ENCODE measurements at regions not wholly inside any gene's neighbourhood (a gene's known extent, or its start where the extent isn't known, plus 50 kb on each side); places are given as distances from the start of the nearest gene placed in this dataset.
A peak's percentile ranks its signal among the peaks of the same experiment; 100 is the strongest.

GRCh38 chr10:8600192-8600591, 545.7 kb downstream of the GATA3 start:
- 0 out of 3 replicates have a peak overlapping the region, but pooled peaks have one; percentile 12 for H3K4me2 ChIP-seq
- CTCF ChIA-PET, result no interaction called here
- peaks cover 9% of the 10 kb centered on the region; the same call in 1 of the 3 replicates for H3K9me3 ChIP-seq
- no peak overlapping the region for H3K4me3 ChIP-seq
- no peak overlapping the region for H3K27ac ChIP-seq
- no peak for ATAC-seq
- FAIRE-seq, result no peak
- peaks cover 12% of the 10 kb centered on the region; the same call in 1 of the 3 replicates for H3K4me1 ChIP-seq
- DNase-seq (ENCODE audit: low read depth in 1 of 2, low spot score in 1 of 2), result peak in 1 of 2 experiments; percentile 10
- 14% methylated on average over 3 of the region's 3 CpGs for WGBS (ENCODE audit: missing lambda C conversion rate)
- no peak for TF ChIP-seq POLR2AphosphoS2 (conservative IDR thresholded peaks at IDR 0.05; ENCODE audit: low read length)
- TF ChIP-seq FOSB (CRISPR knock-in tag; IDR thresholded peaks at IDR 0.05), result no peak
- peak; percentile 14; the same call in 1 of the 2 replicates for TF ChIP-seq JUNB (IDR thresholded peaks at IDR 0.05)
- POLR2A ChIA-PET, result no interaction called here

GRCh38 chr10:8602821-8603220, 548.3 kb downstream of the GATA3 start:
- ChIA-PET CTCF (no interaction called here), POLR2A (no interaction called here)
- TF ChIP-seq KDM5A (IDR thresholded peaks at IDR 0.05) (no peak), RCOR1 (IDR thresholded peaks at IDR 0.05; ENCODE audit: low read depth, low read length) (no peak), BCL3 (IDR thresholded peaks at IDR 0.05) (no peak), FOSL2 (IDR thresholded peaks at IDR 0.05) (no peak), FOSL2 (CRISPR knock-in tag; IDR thresholded peaks at IDR 0.05) (no peak), ZNF302 (CRISPR knock-in tag; IDR thresholded peaks at IDR 0.05) (no peak), CHD2 (IDR thresholded peaks at IDR 0.05; ENCODE audit: low read length, partially characterized antibody) (no peak), HOXB5 (CRISPR knock-in tag; IDR thresholded peaks at IDR 0.05) (no peak), EP300 (IDR thresholded peaks at IDR 0.05) (no peak), CEBPB (IDR thresholded peaks at IDR 0.05) (no peak), E2F6 (IDR thresholded peaks at IDR 0.05; ENCODE audit: borderline replicate concordance, low read depth) (no peak), RFX5 (IDR thresholded peaks at IDR 0.05) (no peak), MYC (IDR thresholded peaks at IDR 0.05; ENCODE audit: borderline replicate concordance, low read length) (no peak), FOSB (CRISPR knock-in tag; IDR thresholded peaks at IDR 0.05) (no peak), HES2 (IDR thresholded peaks at IDR 0.05) (no peak), NPAS2 (CRISPR knock-in tag; IDR thresholded peaks at IDR 0.05; ENCODE audit: borderline replicate concordance) (no peak), JUNB (IDR thresholded peaks at IDR 0.05) (no peak), TP53 (CRISPR knock-in tag; IDR thresholded peaks at IDR 0.05) (no peak), ELK1 (IDR thresholded peaks at IDR 0.05; ENCODE audit: low read depth, low read length) (no peak), MAZ (IDR thresholded peaks at IDR 0.05; ENCODE audit: borderline replicate concordance, low read depth, low read length) (no peak)
- DNase-seq (ENCODE audit: low read depth in 1 of 2, low spot score in 1 of 2), result no peak
- Histone ChIP-seq H3K4me3 (no peak overlapping the region), H3K4me1 (0 out of 3 replicates have a peak, but pooled peaks cover 6% of the 10 kb centered on the region), H3K9me3 (peaks cover 22% of the 10 kb centered on the region; the same call in 2 of the 3 replicates), H3K4me2 (no peak overlapping the region), H3K27ac (no peak overlapping the region)
- no peak for ATAC-seq
- FAIRE-seq, result no peak
- WGBS (ENCODE audit: missing lambda C conversion rate), result 69% methylated on average over 1 of the region's 1 CpG

GRCh38 chr10:8614054-8614565, 559.6 kb downstream of the GATA3 start:
- Histone ChIP-seq H3K4me2 (no peak overlapping the region), H3K27ac (no peak overlapping the region), H3K4me3 (no peak overlapping the region), H3K9me3 (no peaks in the 10 kb centered on the region), H3K4me1 (peaks cover 34% of the 10 kb centered on the region)
- no peak for TF ChIP-seq HEYL (CRISPR knock-in tag; IDR thresholded peaks at IDR 0.05)
- no peak for TF ChIP-seq HDAC2 (IDR thresholded peaks at IDR 0.05)
- no peak for TF ChIP-seq ESRRA (IDR thresholded peaks at IDR 0.05; ENCODE audit: borderline replicate concordance, low read length)
- TF ChIP-seq HOXA7 (CRISPR knock-in tag; IDR thresholded peaks at IDR 0.05), result no peak
- TF ChIP-seq FOSL2 (IDR thresholded peaks at IDR 0.05), result no peak
- no peak for TF ChIP-seq FOSL2 (CRISPR knock-in tag; IDR thresholded peaks at IDR 0.05)
- no peak for TF ChIP-seq NPAS2 (CRISPR knock-in tag; IDR thresholded peaks at IDR 0.05; ENCODE audit: borderline replicate concordance)
- FAIRE-seq (peak; percentile 72), DNase-seq (ENCODE audit: low read depth in 1 of 2, low spot score in 1 of 2) (no peak), ATAC-seq (no peak)
- POLR2A ChIA-PET, result no interaction called here
- CTCF ChIA-PET, result interaction anchor here (1.0 kb wide), 1 partner anchor 126 kb away, joined by 3 read pairs; no protein-coding TSS in a partner anchor
- 82% methylated on average over 6 of the region's 6 CpGs for WGBS (ENCODE audit: missing lambda C conversion rate)
